DND-41 (cell line): ENCODE measurements at regions not wholly inside any gene's neighbourhood (a gene's known extent, or its start where the extent isn't known, plus 50 kb on each side); places are given as distances from the start of the nearest gene placed in this dataset.

ENCODE experiments used
- ATAC-seq: fragments of 200-7000 bp; cut with Tn5 transposase; 3 replicates; pipeline ENCODE4 v1.9.1; 2021; ENCODE audit warnings: low read depth; ENCODE audit not compliant: insufficient read depth
- DNase-seq: peaks from one replicate; pipeline ENCODE4 v3.0.0-alpha.2; 2020
- H2AFZ ChIP-seq: 2 replicates; pipeline ENCODE4 v1.6.0; 2012; ENCODE audit warnings: low read depth, low read length
- H3K27ac ChIP-seq: 2 replicates; pipeline ENCODE4 v1.5.1; 2012; ENCODE audit warnings: low read length, inconsistent platforms
- H3K27me3 ChIP-seq: fragments of 200-600 bp; sonication (generic); 2 replicates; pipeline ENCODE4 v1.6.0; 2012; ENCODE audit warnings: low read length, mild to moderate bottlenecking, inconsistent platforms; ENCODE audit not compliant: insufficient read depth, poor library complexity
- H3K36me3 ChIP-seq: 2 replicates; pipeline ENCODE4 v1.5.1; 2012; ENCODE audit warnings: low read length, inconsistent platforms; ENCODE audit not compliant: insufficient read depth
- H3K4me1 ChIP-seq: 2 replicates; pipeline ENCODE4 v1.5.1; 2012; ENCODE audit warnings: mild to moderate bottlenecking, low read length; ENCODE audit not compliant: insufficient read depth
- H3K4me2 ChIP-seq: 2 replicates; pipeline ENCODE4 v1.6.0; 2012; ENCODE audit warnings: mild to moderate bottlenecking, moderate library complexity, low read length, inconsistent platforms; ENCODE audit not compliant: insufficient read depth
- H3K4me3 ChIP-seq, 2 experiments: fragments of 200-600 bp in 1 of 2; shearing (Covaris generic) in 1 of 2; 2 replicates each; pipeline ENCODE4 v1.5.1; 2012 to 2016; ENCODE audit warnings: inconsistent platforms in 2 of 2, low read length in 2 of 2, mild to moderate bottlenecking in 2 of 2, low read depth in 1 of 2, moderate library complexity in 1 of 2
- H3K79me2 ChIP-seq: 2 replicates; pipeline ENCODE4 v1.6.0; 2012; ENCODE audit warnings: low read length, inconsistent platforms; ENCODE audit not compliant: insufficient read depth
- H3K9ac ChIP-seq: 2 replicates; pipeline ENCODE4 v1.6.0; 2012; ENCODE audit warnings: low read depth, mild to moderate bottlenecking, inconsistent platforms, low read length, moderate library complexity
- H3K9me3 ChIP-seq: 2 replicates; pipeline ENCODE4 v1.5.1; 2012; ENCODE audit warnings: low read length, moderate library complexity, mild to moderate bottlenecking, inconsistent platforms; ENCODE audit not compliant: insufficient read depth, severe bottlenecking
- H4K20me1 ChIP-seq: 2 replicates; pipeline ENCODE4 v1.6.0; 2012; ENCODE audit warnings: low read length; ENCODE audit not compliant: insufficient read depth
- EZH2 ChIP-seq: IDR thresholded peaks from 3 replicates; pipeline ENCODE4 v1.6.1; 2012; ENCODE audit warnings: borderline replicate concordance, low read depth, mild to moderate bottlenecking, moderate library complexity, low read length, inconsistent platforms; ENCODE audit not compliant: severe bottlenecking
- TF ChIP-seq, protein P1 (sequence below): IDR thresholded peaks from 2 replicates; pipeline ENCODE4 v1.5.1; 2012; ENCODE audit warnings: borderline replicate concordance, low read length, moderate library complexity, mild to moderate bottlenecking; ENCODE audit not compliant: poor library complexity, severe bottlenecking; ENCODE audit errors: extremely low read depth

DNA sequence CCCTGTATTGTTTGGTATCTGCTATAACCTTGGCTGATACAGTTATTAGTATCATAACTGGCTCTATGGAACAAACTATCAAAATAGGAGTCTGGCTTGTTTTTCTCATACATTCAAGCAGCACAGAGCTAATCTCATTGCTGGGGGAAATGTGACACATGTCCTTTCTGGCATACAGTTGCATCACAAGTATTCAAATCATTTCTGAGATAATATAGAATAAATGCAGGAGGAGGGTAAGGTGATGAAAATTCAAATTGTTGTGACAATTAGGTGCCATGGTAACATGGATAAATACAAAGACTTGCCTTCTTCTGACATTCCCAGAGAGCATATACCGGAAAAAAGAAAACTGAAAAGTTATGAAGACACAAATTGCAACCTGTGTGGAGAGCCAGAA is 2706.8 kb downstream of the ARAP2 start:
- H3K27me3 ChIP-seq, result no peaks in the 10 kb centered on the region
- ATAC-seq (no peak), DNase-seq (no peak)
- H3K9me3 ChIP-seq, result no peaks in the 10 kb centered on the region
- H3K79me2 ChIP-seq, result no peaks in the 10 kb centered on the region
- H3K4me2 ChIP-seq, result no peak overlapping the region
- no peaks in the 10 kb centered on the region for H3K4me1 ChIP-seq
- H3K9ac ChIP-seq, result no peak overlapping the region
- no peaks in the 10 kb centered on the region for H4K20me1 ChIP-seq
- no peak overlapping the region for H3K4me3 ChIP-seq
- no peak overlapping the region for H3K27ac ChIP-seq
- TF ChIP-seq, protein P1, sequence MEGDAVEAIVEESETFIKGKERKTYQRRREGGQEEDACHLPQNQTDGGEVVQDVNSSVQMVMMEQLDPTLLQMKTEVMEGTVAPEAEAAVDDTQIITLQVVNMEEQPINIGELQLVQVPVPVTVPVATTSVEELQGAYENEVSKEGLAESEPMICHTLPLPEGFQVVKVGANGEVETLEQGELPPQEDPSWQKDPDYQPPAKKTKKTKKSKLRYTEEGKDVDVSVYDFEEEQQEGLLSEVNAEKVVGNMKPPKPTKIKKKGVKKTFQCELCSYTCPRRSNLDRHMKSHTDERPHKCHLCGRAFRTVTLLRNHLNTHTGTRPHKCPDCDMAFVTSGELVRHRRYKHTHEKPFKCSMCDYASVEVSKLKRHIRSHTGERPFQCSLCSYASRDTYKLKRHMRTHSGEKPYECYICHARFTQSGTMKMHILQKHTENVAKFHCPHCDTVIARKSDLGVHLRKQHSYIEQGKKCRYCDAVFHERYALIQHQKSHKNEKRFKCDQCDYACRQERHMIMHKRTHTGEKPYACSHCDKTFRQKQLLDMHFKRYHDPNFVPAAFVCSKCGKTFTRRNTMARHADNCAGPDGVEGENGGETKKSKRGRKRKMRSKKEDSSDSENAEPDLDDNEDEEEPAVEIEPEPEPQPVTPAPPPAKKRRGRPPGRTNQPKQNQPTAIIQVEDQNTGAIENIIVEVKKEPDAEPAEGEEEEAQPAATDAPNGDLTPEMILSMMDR, result no peak
- TF ChIP-seq EZH2, result no peak
- no peak overlapping the region for H2AFZ ChIP-seq
- no peaks in the 10 kb centered on the region for H3K36me3 ChIP-seq

DNA sequence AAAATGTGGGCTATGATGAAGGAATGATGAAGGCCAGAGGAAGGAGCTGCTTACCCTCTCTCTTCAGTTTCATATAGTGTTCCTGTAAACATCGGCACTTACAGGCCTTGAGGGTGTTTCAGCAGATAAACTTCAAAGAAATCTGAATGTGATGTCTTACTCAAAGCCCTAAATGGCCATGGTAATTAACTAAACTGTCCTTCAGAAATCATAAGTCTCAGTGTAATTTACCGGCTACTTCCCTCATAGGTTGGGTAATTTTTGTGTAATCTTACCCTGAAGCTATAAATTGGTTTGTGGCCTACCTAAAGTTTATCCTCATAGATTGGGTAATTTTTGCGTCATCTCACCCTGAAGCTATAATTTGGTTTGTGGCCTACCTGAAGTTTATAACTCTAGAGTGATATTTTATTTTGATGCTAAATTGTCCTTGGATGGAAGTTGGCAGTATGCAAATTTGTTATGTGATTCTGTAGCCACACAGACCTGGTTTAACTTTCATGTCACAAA is 2700.3 kb downstream of the ARAP2 start:
- H3K27ac ChIP-seq, result no peak overlapping the region
- H3K9ac ChIP-seq, result no peak overlapping the region
- DNase-seq, result no peak
- H3K4me3 ChIP-seq, result no peak overlapping the region
- no peaks in the 10 kb centered on the region for H3K27me3 ChIP-seq
- no peaks in the 10 kb centered on the region for H3K79me2 ChIP-seq
- TF ChIP-seq EZH2, result no peak
- TF ChIP-seq, protein P1, result no peak
- H2AFZ ChIP-seq, result no peak overlapping the region
- no peaks in the 10 kb centered on the region for H3K4me1 ChIP-seq
- no peak overlapping the region for H3K4me2 ChIP-seq
- no peaks in the 10 kb centered on the region for H3K36me3 ChIP-seq
- no peak for ATAC-seq
- H3K9me3 ChIP-seq, result peaks cover 3% of the 10 kb centered on the region
- H4K20me1 ChIP-seq, result no peaks in the 10 kb centered on the region

DNA sequence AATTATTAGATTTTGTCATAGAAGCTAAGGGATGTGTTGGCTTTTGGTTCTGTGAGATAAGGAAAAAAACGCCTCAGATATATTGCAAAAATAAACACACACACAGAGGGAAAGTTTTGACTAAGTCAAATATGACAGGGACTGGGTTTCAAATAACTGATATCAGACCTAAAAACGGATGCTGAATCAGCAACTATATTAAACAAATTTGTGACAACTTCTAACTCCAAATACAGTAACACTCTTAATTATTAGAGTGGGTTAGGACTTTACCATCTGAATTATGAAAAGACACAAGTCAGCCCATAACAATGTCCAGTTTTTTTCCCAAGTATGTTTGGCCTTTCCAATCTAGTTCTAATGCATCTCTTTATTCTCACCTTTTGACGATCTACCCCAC is 2693.1 kb downstream of the ARAP2 start:
- ATAC-seq (no peak), DNase-seq (no peak)
- Histone ChIP-seq H2AFZ (no peak overlapping the region), H3K27me3 (no peaks in the 10 kb centered on the region), H3K27ac (no peak overlapping the region), H3K4me1 (no peaks in the 10 kb centered on the region), H3K79me2 (no peaks in the 10 kb centered on the region), H3K36me3 (no peaks in the 10 kb centered on the region), H3K9ac (no peak overlapping the region), H4K20me1 (no peaks in the 10 kb centered on the region), H3K9me3 (no peaks in the 10 kb centered on the region), H3K4me2 (no peak overlapping the region), H3K4me3 (no peak overlapping the region)
- TF ChIP-seq, protein P1, result no peak
- TF ChIP-seq EZH2, result no peak

DNA sequence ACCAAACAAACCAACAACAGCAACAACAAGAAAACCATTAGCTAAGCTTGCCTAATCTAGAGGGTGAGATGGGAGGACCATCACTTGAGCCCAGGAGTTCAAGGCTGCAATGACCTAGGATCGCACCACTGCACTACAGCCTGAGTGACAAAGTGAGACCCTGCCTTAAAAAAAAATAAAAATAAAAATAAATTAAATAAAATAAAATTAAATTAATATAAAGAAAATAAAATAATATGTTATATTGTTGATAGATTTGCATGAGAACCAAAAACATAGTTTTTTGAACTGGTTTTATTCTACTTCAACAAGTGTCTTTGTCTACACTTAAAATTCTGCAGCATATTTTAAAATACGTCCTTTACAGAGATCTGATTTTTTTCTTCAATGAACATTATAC is 2683.1 kb downstream of the ARAP2 start:
- Histone ChIP-seq H3K4me3 (no peak overlapping the region), H4K20me1 (no peaks in the 10 kb centered on the region), H3K27ac (no peak overlapping the region), H2AFZ (no peak overlapping the region), H3K4me2 (no peak overlapping the region), H3K27me3 (no peaks in the 10 kb centered on the region), H3K9me3 (no peaks in the 10 kb centered on the region), H3K36me3 (no peaks in the 10 kb centered on the region), H3K79me2 (no peaks in the 10 kb centered on the region), H3K9ac (no peak overlapping the region), H3K4me1 (no peaks in the 10 kb centered on the region)
- ATAC-seq (no peak), DNase-seq (no peak)
- TF ChIP-seq EZH2, result no peak
- TF ChIP-seq, protein P1, result no peak
